ENCODE measurements at regions not wholly inside any gene's neighbourhood (a gene's known extent, or its start where the extent isn't known, plus 50 kb on each side); places are given as distances from the start of the nearest gene placed in this dataset.

- no peak for ATAC-seq
- H3K27me3 Mint-ChIP-seq (ENCODE audit: low read depth) = no peaks in the 10 kb centered on the region; the same call in 1 of the 2 replicates
- DNase-seq (ENCODE audit: low spot score) = no peak
- H3K27ac Mint-ChIP-seq = no peak overlapping the region
- TF ChIP-seq IRF2 (CRISPR knock-in tag; IDR thresholded peaks at IDR 0.05; ENCODE audit: borderline replicate concordance, low read depth) (no peak), USF1 (CRISPR knock-in tag; IDR thresholded peaks at IDR 0.05) (no peak), HMGA2 (CRISPR knock-in tag; IDR thresholded peaks at IDR 0.05) (no peak), STAT6 (CRISPR knock-in tag; conservative IDR thresholded peaks at IDR 0.05; ENCODE audit: low read depth) (no peak), NFE2L1 (CRISPR knock-in tag; IDR thresholded peaks at IDR 0.05) (no peak), ZNF671 (CRISPR knock-in tag; IDR thresholded peaks at IDR 0.05) (no peak), TCF7 (CRISPR knock-in tag; IDR thresholded peaks at IDR 0.05; ENCODE audit: low read depth) (no peak), USF2 (CRISPR knock-in tag; IDR thresholded peaks at IDR 0.05) (no peak), NFYB (CRISPR knock-in tag; conservative IDR thresholded peaks at IDR 0.05; ENCODE audit: low read depth) (no peak), GABPB1 (CRISPR knock-in tag; IDR thresholded peaks at IDR 0.05) (no peak), ESRRA (CRISPR knock-in tag; IDR thresholded peaks at IDR 0.05; ENCODE audit: borderline replicate concordance) (no peak), EMX1 (CRISPR knock-in tag; IDR thresholded peaks at IDR 0.05) (no peak)
- no peak overlapping the region for H3K4me3 Mint-ChIP-seq
- peaks cover 16% of the 10 kb centered on the region for H3K4me1 Mint-ChIP-seq
- peaks cover 13% of the 10 kb centered on the region for H3K9me3 Mint-ChIP-seq
- peaks cover 4% of the 10 kb centered on the region for H3K36me3 Mint-ChIP-seq
- ChIA-PET CTCF (no interaction called here), POLR2A (no interaction called here)
Measured at GRCh38 chr17:72534776-72535175, 414.0 kb downstream of the SOX9 start.

- no peaks in the 10 kb centered on the region; the same call in 1 of the 2 replicates for H3K27me3 Mint-ChIP-seq (ENCODE audit: low read depth)
- POLR2A ChIA-PET = no interaction called here
Measured at GRCh38 chr17:72535346-72535745, 414.5 kb downstream of the SOX9 start.

GRCh38 chr17:72535779-72536178 is 415.0 kb downstream of the SOX9 start:
- no peak overlapping the region for H3K4me3 Mint-ChIP-seq
- H3K36me3 Mint-ChIP-seq = peaks cover 4% of the 10 kb centered on the region
- H3K27me3 Mint-ChIP-seq (ENCODE audit: low read depth) = no peaks in the 10 kb centered on the region; the same call in 1 of the 2 replicates
- H3K9me3 Mint-ChIP-seq = peaks cover 13% of the 10 kb centered on the region
- ChIA-PET CTCF (interaction anchor here (0.9 kb wide), 1 partner anchor 21 kb away, joined by 3 read pairs; no protein-coding TSS in a partner anchor), POLR2A (no interaction called here)
- DNase-seq (ENCODE audit: low spot score) = no peak
- ATAC-seq = no peak
- H3K27ac Mint-ChIP-seq = no peak overlapping the region
- H3K4me1 Mint-ChIP-seq = peaks cover 19% of the 10 kb centered on the region
- no peak for TF ChIP-seq ZNF532 (CRISPR knock-in tag; IDR thresholded peaks at IDR 0.05; ENCODE audit: borderline replicate concordance)
- TF ChIP-seq ARID4B (CRISPR knock-in tag; IDR thresholded peaks at IDR 0.05; ENCODE audit: borderline replicate concordance) = no peak
- no peak for TF ChIP-seq RORB (CRISPR knock-in tag; IDR thresholded peaks at IDR 0.05)

More at GRCh38 chr17:72535346-72535745, 414.5 kb downstream of the SOX9 start:
- peaks cover 4% of the 10 kb centered on the region for H3K36me3 Mint-ChIP-seq
- H3K4me3 Mint-ChIP-seq = no peak overlapping the region
- no peak overlapping the region for H3K27ac Mint-ChIP-seq
- peaks cover 13% of the 10 kb centered on the region for H3K9me3 Mint-ChIP-seq
- no peak for ATAC-seq
- TF ChIP-seq ESRRA (CRISPR knock-in tag; IDR thresholded peaks at IDR 0.05; ENCODE audit: borderline replicate concordance) (no peak), ZNF232 (CRISPR knock-in tag; IDR thresholded peaks at IDR 0.05) (no peak), ZNF671 (CRISPR knock-in tag; IDR thresholded peaks at IDR 0.05) (no peak), SP1 (CRISPR knock-in tag; conservative IDR thresholded peaks at IDR 0.05) (no peak), USF1 (CRISPR knock-in tag; IDR thresholded peaks at IDR 0.05) (no peak), EMX1 (CRISPR knock-in tag; IDR thresholded peaks at IDR 0.05) (no peak), NR2C2 (CRISPR knock-in tag; IDR thresholded peaks at IDR 0.05) (no peak), ZNF219 (CRISPR knock-in tag; IDR thresholded peaks at IDR 0.05; ENCODE audit: borderline replicate concordance) (no peak), TCF7 (CRISPR knock-in tag; IDR thresholded peaks at IDR 0.05; ENCODE audit: low read depth) (no peak), TP53 (CRISPR knock-in tag; IDR thresholded peaks at IDR 0.05) (no peak)
- CTCF ChIA-PET = interaction anchor here (0.9 kb wide), 1 partner anchor 22 kb away, joined by 3 read pairs; no protein-coding TSS in a partner anchor
- peaks cover 19% of the 10 kb centered on the region for H3K4me1 Mint-ChIP-seq
- no peak for DNase-seq (ENCODE audit: low spot score)

Data from WTC11 (cell line).